Vagina (tissue), 2 donors: ENCODE measurements at regions not wholly inside any gene's neighbourhood (a gene's known extent, or its start where the extent isn't known, plus 50 kb on each side); places are given as distances from the start of the nearest gene placed in this dataset.

Experiments
- DNase-seq, 2 donors: peaks; one replicate each; pipeline ENCODE4 v3.0.0-alpha.2; 2017; ENCODE audit errors: extremely low spot score in 2 of 2
- H3K27ac ChIP-seq: fragments of 200-600 bp; sonication (generic); one replicate; pipeline ENCODE4 v1.5.1; 2019
- H3K27me3 ChIP-seq: fragments of 200-600 bp; sonication (generic); one replicate; pipeline ENCODE4 v1.5.1; 2019
- H3K36me3 ChIP-seq, 2 donors: fragments of 200-600 bp; sonication (generic); one replicate each; pipeline ENCODE4 v1.5.1; 2017 to 2019
- H3K4me1 ChIP-seq: fragments of 200-600 bp; sonication (generic); one replicate; pipeline ENCODE4 v1.5.1; 2019
- H3K4me3 ChIP-seq, 2 donors: fragments of 200-600 bp; sonication (generic); 1 replicate in 1 of 2; 2 replicates in 1 of 2; pipeline ENCODE4 v1.5.1; 2016 to 2019
- H3K9me3 ChIP-seq: fragments of 200-600 bp; sonication (generic); one replicate; pipeline ENCODE4 v1.5.1; 2019
- POLR2A ChIP-seq, 2 donors: fragments of 450-650 bp; IDR thresholded peaks; one replicate each; pipeline ENCODE4 v1.6.1; 2017; ENCODE audit warnings: antibody characterized with exemption in 2 of 2, mild to moderate bottlenecking in 2 of 2, moderate library complexity in 2 of 2
- POLR2AphosphoS5 ChIP-seq, 2 donors: sonication (generic); formaldehyde crosslinking; IDR thresholded peaks; one replicate each; pipeline ENCODE4 v1.9.0; 2017; ENCODE audit warnings: antibody characterized with exemption in 2 of 2, mild to moderate bottlenecking in 2 of 2, low read depth in 1 of 2; ENCODE audit not compliant: insufficient read depth in 1 of 2
- intact Hi-C: fragments of 100-400 bp; cut with DNase I; formaldehyde crosslinking; loops from one replicate; pipeline ENCODE4 v1.15.1; 2023
- TF ChIP-seq, protein P1 (sequence below), 3 experiments: fragments of 450-650 bp in 2 of 3; fragments of 200-600 bp in 1 of 3; sonication (generic) in 1 of 3; IDR thresholded peaks; one replicate each; pipeline ENCODE4 v1.5.1; 2017 to 2019; ENCODE audit warnings: antibody characterized with exemption in 3 of 3, mild to moderate bottlenecking in 2 of 3, moderate library complexity in 2 of 3

DNA sequence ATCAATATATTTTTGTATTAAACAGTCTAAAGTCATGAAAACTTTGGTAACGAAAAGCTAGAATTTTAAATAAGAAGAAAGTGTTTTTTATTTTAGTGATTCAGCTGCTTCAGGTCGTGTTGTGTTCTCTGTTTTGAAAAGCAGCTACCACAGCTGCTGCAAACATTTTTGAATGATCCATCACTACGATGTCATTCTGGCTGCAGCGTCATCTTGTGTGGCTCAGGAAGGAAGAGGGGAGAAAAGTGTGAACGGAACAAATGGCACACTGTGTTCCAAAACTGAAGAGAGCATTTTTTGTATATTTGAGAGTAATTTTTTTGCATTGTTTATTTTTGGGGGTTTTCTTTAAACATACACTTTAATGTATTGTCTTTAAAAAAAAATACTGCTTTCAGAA lies 323.0 kb upstream of the ADGRL2 start:
- no peak for DNase-seq
- Histone ChIP-seq H3K27ac (no peak overlapping the region), H3K4me3 (no peak overlapping the region)

DNA sequence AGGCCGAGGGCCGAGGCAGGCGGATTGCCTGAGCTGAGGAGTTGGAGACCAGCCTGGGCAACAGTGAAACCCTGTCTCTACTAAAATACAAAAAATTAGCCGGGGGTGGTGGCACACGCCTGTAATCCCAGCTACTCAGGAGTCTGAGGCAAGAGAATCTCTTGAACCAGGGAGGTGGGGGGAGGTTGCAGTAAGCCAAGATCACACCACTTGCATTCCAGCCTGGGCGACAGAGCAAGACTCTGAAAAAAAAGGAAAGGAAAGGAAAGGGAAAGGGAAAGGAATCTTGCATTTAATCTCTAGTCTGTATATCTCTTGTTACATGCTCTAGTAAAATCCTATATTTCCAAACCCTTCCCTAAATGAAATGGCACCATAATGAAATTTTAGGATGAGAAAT lies 328.3 kb upstream of the ADGRL2 start:
- no peaks in the 10 kb centered on the region for H3K4me1 ChIP-seq
- TF ChIP-seq, protein P1, sequence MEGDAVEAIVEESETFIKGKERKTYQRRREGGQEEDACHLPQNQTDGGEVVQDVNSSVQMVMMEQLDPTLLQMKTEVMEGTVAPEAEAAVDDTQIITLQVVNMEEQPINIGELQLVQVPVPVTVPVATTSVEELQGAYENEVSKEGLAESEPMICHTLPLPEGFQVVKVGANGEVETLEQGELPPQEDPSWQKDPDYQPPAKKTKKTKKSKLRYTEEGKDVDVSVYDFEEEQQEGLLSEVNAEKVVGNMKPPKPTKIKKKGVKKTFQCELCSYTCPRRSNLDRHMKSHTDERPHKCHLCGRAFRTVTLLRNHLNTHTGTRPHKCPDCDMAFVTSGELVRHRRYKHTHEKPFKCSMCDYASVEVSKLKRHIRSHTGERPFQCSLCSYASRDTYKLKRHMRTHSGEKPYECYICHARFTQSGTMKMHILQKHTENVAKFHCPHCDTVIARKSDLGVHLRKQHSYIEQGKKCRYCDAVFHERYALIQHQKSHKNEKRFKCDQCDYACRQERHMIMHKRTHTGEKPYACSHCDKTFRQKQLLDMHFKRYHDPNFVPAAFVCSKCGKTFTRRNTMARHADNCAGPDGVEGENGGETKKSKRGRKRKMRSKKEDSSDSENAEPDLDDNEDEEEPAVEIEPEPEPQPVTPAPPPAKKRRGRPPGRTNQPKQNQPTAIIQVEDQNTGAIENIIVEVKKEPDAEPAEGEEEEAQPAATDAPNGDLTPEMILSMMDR (IDR thresholded peaks at IDR 0.05), result no peak
- TF ChIP-seq POLR2AphosphoS5 (IDR thresholded peaks at IDR 0.05; ENCODE audit: insufficient read depth in 1 of 2, low read depth in 1 of 2) (no peak), POLR2A (IDR thresholded peaks at IDR 0.05) (no peak)
- no peaks in the 10 kb centered on the region for H3K27me3 ChIP-seq
- no peak overlapping the region for H3K27ac ChIP-seq
- DNase-seq, result no peak
- H3K36me3 ChIP-seq, result no peaks in the 10 kb centered on the region
- H3K4me3 ChIP-seq, result no peak overlapping the region
- H3K9me3 ChIP-seq, result no peaks in the 10 kb centered on the region
- intact Hi-C loops, result no loop called here

More for the DNA sequence above, 323.0 kb upstream of the ADGRL2 start:
- Histone ChIP-seq H3K27me3 (no peaks in the 10 kb centered on the region), H3K4me1 (no peaks in the 10 kb centered on the region), H3K36me3 (no peaks in the 10 kb centered on the region), H3K9me3 (no peaks in the 10 kb centered on the region)
- TF ChIP-seq POLR2A (IDR thresholded peaks at IDR 0.05), result no peak
- TF ChIP-seq, protein P1 (IDR thresholded peaks at IDR 0.05), result no peak
- no peak for TF ChIP-seq POLR2AphosphoS5 (IDR thresholded peaks at IDR 0.05; ENCODE audit: insufficient read depth in 1 of 2, low read depth in 1 of 2)
- intact Hi-C loops, result no loop called here

DNA sequence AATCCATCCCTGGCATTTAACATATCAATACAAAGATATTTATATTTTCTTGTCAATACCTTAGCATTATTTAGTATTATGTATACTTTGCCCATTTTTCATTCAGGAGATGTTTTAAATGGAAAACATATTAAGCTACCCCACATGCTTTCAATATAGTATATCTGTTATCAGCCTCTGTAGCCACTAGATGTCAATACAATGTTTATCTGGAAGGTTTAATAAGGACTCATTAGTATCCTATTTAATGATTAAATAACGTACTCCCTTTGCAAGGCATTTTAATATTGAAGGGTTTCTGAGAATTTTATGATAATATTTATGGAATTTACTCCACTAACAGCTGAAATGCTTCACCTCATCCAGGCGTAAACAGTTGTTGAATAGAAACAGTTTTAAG lies 329.5 kb upstream of the ADGRL2 start:
- TF ChIP-seq POLR2AphosphoS5 (IDR thresholded peaks at IDR 0.05; ENCODE audit: insufficient read depth in 1 of 2, low read depth in 1 of 2), result no peak
- TF ChIP-seq, protein P1 (IDR thresholded peaks at IDR 0.05), result no peak
- TF ChIP-seq POLR2A (IDR thresholded peaks at IDR 0.05), result no peak
- intact Hi-C loops, result no loop called here
- DNase-seq, result no peak
- no peak overlapping the region for H3K4me3 ChIP-seq
- H3K4me1 ChIP-seq, result no peaks in the 10 kb centered on the region
- no peaks in the 10 kb centered on the region for H3K9me3 ChIP-seq
- no peaks in the 10 kb centered on the region for H3K27me3 ChIP-seq
- H3K36me3 ChIP-seq, result no peaks in the 10 kb centered on the region
- H3K27ac ChIP-seq, result no peak overlapping the region

DNA sequence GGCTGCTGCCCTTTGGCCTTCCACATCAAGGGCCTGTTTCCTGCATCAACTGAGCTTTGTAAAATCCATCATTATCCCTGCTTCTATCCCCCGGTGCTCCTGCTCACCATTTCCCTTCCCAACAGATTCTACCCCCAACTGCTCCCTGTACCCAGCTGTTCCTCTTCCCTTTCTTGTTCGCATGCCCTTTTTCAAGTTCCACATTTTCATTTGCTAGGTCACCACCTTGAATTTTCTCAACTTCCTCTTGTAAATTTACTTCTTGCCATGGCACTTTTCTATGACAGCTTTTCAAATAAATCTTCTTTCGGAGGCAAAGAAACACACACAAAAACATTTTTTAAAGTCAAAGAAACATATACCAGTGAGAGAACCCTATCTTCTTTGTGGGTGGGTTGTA lies 330.5 kb upstream of the ADGRL2 start:
- Histone ChIP-seq H3K9me3 (no peaks in the 10 kb centered on the region), H3K4me3 (no peak overlapping the region), H3K4me1 (no peaks in the 10 kb centered on the region), H3K27ac (no peak overlapping the region), H3K27me3 (no peaks in the 10 kb centered on the region), H3K36me3 (no peaks in the 10 kb centered on the region)
- intact Hi-C loops, result no loop called here
- no peak for TF ChIP-seq POLR2A (IDR thresholded peaks at IDR 0.05)
- TF ChIP-seq, protein P1 (IDR thresholded peaks at IDR 0.05), result no peak
- TF ChIP-seq POLR2AphosphoS5 (IDR thresholded peaks at IDR 0.05; ENCODE audit: insufficient read depth in 1 of 2, low read depth in 1 of 2), result no peak
- no peak for DNase-seq

DNA sequence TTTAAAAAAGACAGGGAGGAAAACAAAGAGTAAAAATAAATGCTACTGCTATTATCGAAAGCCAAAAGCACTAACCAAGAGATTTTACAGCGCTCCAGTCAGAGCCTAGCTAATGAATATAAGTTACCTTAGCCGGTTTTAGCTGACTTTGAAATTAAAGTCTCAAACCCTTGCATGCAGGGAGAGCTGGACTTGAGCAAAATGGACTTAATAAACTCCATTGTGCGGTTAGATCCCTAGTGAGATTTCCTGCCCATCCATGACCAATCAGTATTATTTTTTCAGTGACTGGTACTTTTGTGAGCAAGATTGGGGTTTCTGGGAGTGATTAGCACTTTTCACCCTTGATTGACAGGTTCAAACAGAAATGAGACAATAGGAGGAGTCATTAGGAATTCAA lies 333.4 kb upstream of the ADGRL2 start:
- Histone ChIP-seq H3K4me1 (no peaks in the 10 kb centered on the region), H3K36me3 (no peaks in the 10 kb centered on the region), H3K4me3 (no peak overlapping the region), H3K9me3 (no peaks in the 10 kb centered on the region), H3K27me3 (no peaks in the 10 kb centered on the region), H3K27ac (no peak overlapping the region)
- no peak for TF ChIP-seq POLR2A (IDR thresholded peaks at IDR 0.05)
- TF ChIP-seq, protein P1 (IDR thresholded peaks at IDR 0.05), result no peak
- no peak for TF ChIP-seq POLR2AphosphoS5 (IDR thresholded peaks at IDR 0.05; ENCODE audit: insufficient read depth in 1 of 2, low read depth in 1 of 2)
- DNase-seq, result no peak
- intact Hi-C loops, result no loop called here
